ENCODE measurements at regions not wholly inside any gene's neighbourhood (a gene's known extent, or its start where the extent isn't known, plus 50 kb on each side); places are given as distances from the start of the nearest gene placed in this dataset.

- no peak overlapping the region for H3K4me3 ChIP-seq (ENCODE audit: low read length)
- no peak for DNase-seq (ENCODE audit: low read depth, low spot score)
Measured at GRCh38 chr15:47587940-47588802, 129.1 kb upstream of the SEMA6D start.

DNA sequence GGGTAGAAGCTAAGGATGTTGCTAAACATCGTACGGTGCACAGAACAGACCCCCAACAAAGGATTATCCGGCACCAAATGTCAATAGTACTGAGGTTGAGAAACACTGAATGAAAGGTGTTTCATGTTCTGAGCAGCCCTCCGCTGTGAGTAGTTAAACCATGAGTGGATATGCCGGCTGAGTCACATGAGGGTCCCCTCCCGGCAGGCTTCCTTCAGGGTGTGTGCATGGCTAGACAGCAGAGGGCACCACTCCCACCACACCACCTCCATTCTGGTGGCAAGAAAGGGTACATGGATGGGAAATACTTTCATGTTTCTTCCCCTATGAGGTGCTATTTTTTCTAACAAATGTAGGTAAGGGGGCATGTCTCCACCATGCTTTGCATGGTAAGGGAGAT is 128.3 kb upstream of the SEMA6D start:
- no peak for DNase-seq (ENCODE audit: low read depth, low spot score)
- H3K4me3 ChIP-seq (ENCODE audit: low read length): no peak overlapping the region

GRCh38 chr15:47598996-47599395 is 118.3 kb upstream of the SEMA6D start:
- no peak overlapping the region for H3K4me3 ChIP-seq (ENCODE audit: low read length)

GRCh38 chr15:47599806-47600205 is 117.5 kb upstream of the SEMA6D start:
- no peak overlapping the region for H3K4me3 ChIP-seq (ENCODE audit: low read length)
- DNase-seq (ENCODE audit: low read depth, low spot score): no peak

More at GRCh38 chr15:47598996-47599395, 118.3 kb upstream of the SEMA6D start:
- no peak for DNase-seq (ENCODE audit: low read depth, low spot score)

GRCh38 chr15:47602121-47602520 is 115.2 kb upstream of the SEMA6D start:
- no peak for DNase-seq (ENCODE audit: low read depth, low spot score)

DNA sequence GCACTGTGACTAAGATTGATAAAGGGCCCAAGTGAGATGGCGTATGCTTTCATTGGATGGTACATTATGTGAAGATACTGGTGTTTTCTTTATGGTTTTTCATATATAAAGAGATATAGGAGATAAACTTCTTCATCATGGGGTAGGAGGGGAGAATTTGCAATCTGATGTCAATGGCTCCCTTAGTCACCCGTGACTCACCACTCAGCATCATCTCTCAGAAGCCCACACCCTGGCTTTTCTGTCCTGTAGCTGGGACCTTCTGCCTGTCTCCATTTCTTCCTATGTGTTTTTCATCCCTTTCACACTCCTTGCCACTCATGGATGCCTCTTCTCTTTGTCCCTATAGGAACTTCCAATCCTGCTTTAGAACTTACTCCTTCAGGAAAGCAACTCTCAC is 114.3 kb upstream of the SEMA6D start:
- no peak for DNase-seq (ENCODE audit: low read depth, low spot score)
- H3K4me3 ChIP-seq (ENCODE audit: low read length): no peak overlapping the region

More at GRCh38 chr15:47602121-47602520, 115.2 kb upstream of the SEMA6D start:
- no peak overlapping the region for H3K4me3 ChIP-seq (ENCODE audit: low read length)

- no peak for DNase-seq (ENCODE audit: low read depth, low spot score)
- H3K4me3 ChIP-seq (ENCODE audit: low read length): no peak overlapping the region
Measured at GRCh38 chr15:47607695-47608094, 109.6 kb upstream of the SEMA6D start.

GRCh38 chr15:47609693-47610092 is 107.6 kb upstream of the SEMA6D start:
- DNase-seq (ENCODE audit: low read depth, low spot score): no peak
- no peak overlapping the region for H3K4me3 ChIP-seq (ENCODE audit: low read length)

GRCh38 chr15:47610736-47611135 is 106.6 kb upstream of the SEMA6D start:
- no peak for DNase-seq (ENCODE audit: low read depth, low spot score)
- H3K4me3 ChIP-seq (ENCODE audit: low read length): no peak overlapping the region

GRCh38 chr15:47614360-47615011 is 102.8 kb upstream of the SEMA6D start:
- no peak for DNase-seq (ENCODE audit: low read depth, low spot score)
- no peak overlapping the region for H3K4me3 ChIP-seq (ENCODE audit: low read length)

GRCh38 chr15:47616876-47617275 is 100.4 kb upstream of the SEMA6D start:
- no peak for DNase-seq (ENCODE audit: low read depth, low spot score)
- H3K4me3 ChIP-seq (ENCODE audit: low read length): no peak overlapping the region

DNA sequence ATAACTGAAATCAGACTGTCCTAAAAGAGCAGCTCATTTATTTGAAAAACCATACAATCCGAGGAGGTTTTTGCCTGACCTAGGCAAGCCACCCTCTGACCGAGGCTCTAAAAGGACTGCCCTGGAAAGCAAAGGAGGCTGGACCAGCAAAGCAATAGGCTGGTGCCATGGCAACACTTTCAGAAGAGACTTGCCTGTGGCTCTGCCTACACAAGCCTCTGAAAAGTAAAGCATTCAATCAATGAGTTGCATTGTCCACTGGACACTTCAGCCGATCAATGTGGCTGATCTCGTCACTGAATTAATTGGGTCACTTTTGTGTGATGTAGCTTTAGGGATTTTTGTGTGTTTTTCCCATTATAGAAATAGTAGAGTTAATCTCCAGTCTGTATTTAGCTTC is 99.1 kb upstream of the SEMA6D start:
- DNase-seq (ENCODE audit: low read depth, low spot score): no peak
- no peak overlapping the region for H3K4me3 ChIP-seq (ENCODE audit: low read length)

- no peak overlapping the region for H3K4me3 ChIP-seq (ENCODE audit: low read length)
- no peak for DNase-seq (ENCODE audit: low read depth, low spot score)
Measured at GRCh38 chr15:47620960-47621681, 96.2 kb upstream of the SEMA6D start.

DNA sequence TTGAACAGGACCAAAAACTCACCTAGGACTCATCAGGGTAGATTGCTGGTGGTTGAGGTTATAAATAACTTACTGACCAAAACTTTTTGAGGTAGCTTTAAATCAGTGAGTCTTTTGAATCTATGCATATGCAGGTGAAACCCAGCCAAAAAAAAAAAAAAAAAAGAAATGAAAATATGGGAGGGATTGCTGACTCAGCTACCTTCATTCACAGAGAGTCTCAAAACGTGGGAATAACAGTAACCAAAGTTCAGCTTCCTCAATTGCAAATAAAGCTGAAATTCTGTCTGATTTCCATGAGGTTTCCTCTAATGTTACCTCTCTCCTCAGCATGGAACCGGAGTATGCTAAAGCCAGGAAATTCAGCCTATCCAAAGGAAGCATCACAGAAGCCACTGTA is 95.2 kb upstream of the SEMA6D start:
- DNase-seq (ENCODE audit: low read depth, low spot score): no peak
- no peak overlapping the region for H3K4me3 ChIP-seq (ENCODE audit: low read length)

DNA sequence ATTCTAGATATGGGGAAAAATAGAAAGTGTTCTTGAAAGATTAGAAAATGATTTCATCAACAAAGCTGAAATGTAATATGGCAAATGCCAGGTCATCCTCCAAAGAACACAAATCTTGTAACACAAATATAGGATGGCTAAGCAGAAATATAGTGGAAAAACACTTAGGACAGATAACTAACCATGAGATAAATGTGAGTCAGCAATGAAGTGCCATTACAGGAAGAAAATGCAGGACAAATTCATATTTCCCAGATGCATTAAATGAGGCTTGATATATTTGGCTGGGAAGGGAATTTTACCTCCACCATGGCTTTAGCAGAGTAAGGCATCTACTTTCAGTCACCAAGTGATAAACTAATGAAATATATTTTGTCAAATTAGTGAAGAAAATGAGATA is 92.8 kb upstream of the SEMA6D start:
- DNase-seq (ENCODE audit: low read depth, low spot score): no peak
- H3K4me3 ChIP-seq (ENCODE audit: low read length): no peak overlapping the region

DNA sequence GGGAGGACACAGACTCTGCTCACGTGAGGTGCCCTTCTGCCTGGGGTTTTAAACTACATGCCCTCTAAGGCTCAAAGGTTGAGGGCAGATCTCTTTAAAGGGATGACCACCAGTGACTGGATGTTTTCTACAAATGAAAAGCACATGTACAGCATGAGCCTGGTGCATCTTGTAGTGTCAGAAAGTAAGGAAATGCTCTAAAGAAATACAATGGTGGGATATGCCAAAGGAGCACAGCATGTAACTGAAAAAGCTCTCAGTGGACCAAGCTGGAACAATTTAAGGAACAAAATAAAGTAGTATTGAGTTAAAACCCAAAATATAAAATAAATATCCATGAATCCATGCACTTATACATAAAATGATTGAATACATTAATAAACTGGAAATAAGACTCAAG is 78.3 kb upstream of the SEMA6D start:
- no peak for DNase-seq (ENCODE audit: low read depth, low spot score)
- H3K4me3 ChIP-seq (ENCODE audit: low read length): no peak overlapping the region

DNA sequence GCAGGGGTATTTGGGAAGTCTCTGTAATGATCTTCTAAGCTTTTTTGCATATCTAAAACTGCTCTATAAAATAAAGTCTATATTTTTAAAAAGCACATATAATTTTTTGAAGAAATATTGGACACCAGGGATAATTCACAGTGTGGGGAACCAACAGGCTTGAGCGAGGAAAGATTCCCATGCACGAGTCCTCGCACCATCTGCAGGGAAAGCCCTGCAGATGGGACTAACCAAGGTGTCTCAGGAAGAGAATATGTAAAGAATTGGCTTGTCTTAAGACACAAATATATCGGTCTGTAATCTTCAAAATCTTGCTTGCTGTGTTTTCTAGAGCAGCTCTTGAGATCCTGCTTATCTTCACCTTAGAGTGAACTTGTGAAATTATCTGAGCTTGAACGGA is 77.2 kb upstream of the SEMA6D start:
- no peak overlapping the region for H3K4me3 ChIP-seq (ENCODE audit: low read length)
- DNase-seq (ENCODE audit: low read depth, low spot score): no peak

GRCh38 chr15:47640901-47641300 is 76.4 kb upstream of the SEMA6D start:
- H3K4me3 ChIP-seq (ENCODE audit: low read length): no peak overlapping the region
- DNase-seq (ENCODE audit: low read depth, low spot score): no peak

- no peak overlapping the region for H3K4me3 ChIP-seq (ENCODE audit: low read length)
- DNase-seq (ENCODE audit: low read depth, low spot score): peak; percentile 15
Measured at GRCh38 chr15:47644722-47645121, 72.6 kb upstream of the SEMA6D start.

- H3K4me3 ChIP-seq (ENCODE audit: low read length): no peak overlapping the region
- DNase-seq (ENCODE audit: low read depth, low spot score): no peak
Measured at GRCh38 chr15:47650564-47650963, 66.7 kb upstream of the SEMA6D start.

All from Jurkat, Clone E6-1 (cell line).